A549 (cell line): ENCODE measurements at regions not wholly inside any gene's neighbourhood (a gene's known extent, or its start where the extent isn't known, plus 50 kb on each side); places are given as distances from the start of the nearest gene placed in this dataset.

ENCODE experiments used
- ATAC-seq, 2 experiments: fragments of 200-7000 bp in 1 of 2; fragments of >200 bp in 1 of 2; cut with Nextera tagmentation in 1 of 2; cut with Tn5 transposase in 1 of 2; 3 replicates each; pipeline versions ENCODE4 v1.8.0 to v1.9.1; 2018 to 2020; ENCODE audit warnings: mild to moderate bottlenecking in 1 of 2, moderate library complexity in 1 of 2
- CTCF ChIA-PET: fragments of 300-600 bp; sonication (Branson Sonifier 250); formaldehyde crosslinking; extraction: SDS; loops from one replicate; lab custom pipeline; 2021; ENCODE audit warnings: antibody characterized with exemption, inconsistent platforms; lab: Yijun Ruan, JAX
- POLR2A ChIA-PET: fragments of 350-600 bp; formaldehyde crosslinking; extraction: SDS; loops from one replicate; lab custom pipeline; 2021; ENCODE audit warnings: antibody characterized with exemption, inconsistent platforms; lab: Yijun Ruan, JAX
- DNase-seq, 2 experiments: peaks; one replicate each; pipeline versions ENCODE4 v3.0.0 to v3.0.0-alpha.2; 2011 to 2016; ENCODE audit warnings: low read depth in 1 of 2, low spot score in 1 of 2
- FAIRE-seq: peaks from 2 replicates; lab custom pipeline; 2011; peaks lifted over from hg19 to GRCh38; lab: Jason Lieb, UNC
- H3K27ac ChIP-seq, 2 experiments: fragments of >200 bp; sonication (Bioruptor Twin); formaldehyde crosslinking; 3 replicates each; pipeline ENCODE4 v1.5.1; 2016 to 2017
- H3K4me1 ChIP-seq: fragments of >200 bp; sonication (Bioruptor Twin); formaldehyde crosslinking; 3 replicates; pipeline ENCODE4 v1.6.1; 2016
- H3K4me2 ChIP-seq: fragments of >200 bp; sonication (Bioruptor Twin); formaldehyde crosslinking; 3 replicates; pipeline ENCODE4 v1.6.1; 2016
- H3K4me3 ChIP-seq: fragments of >200 bp; sonication (Bioruptor Twin); formaldehyde crosslinking; 3 replicates; pipeline ENCODE4 v1.5.1; 2016
- H3K9me3 ChIP-seq: fragments of >200 bp; sonication (Bioruptor Twin); formaldehyde crosslinking; 3 replicates; pipeline ENCODE4 v1.6.1; 2016
- BCL3 ChIP-seq: fragments of >200 bp; sonication (Bioruptor Twin); formaldehyde crosslinking; IDR thresholded peaks from 3 replicates; pipeline ENCODE4 v1.6.1; 2016
- BHLHE40 ChIP-seq: IDR thresholded peaks from 2 replicates; pipeline ENCODE4 v1.6.1; 2012; ENCODE audit warnings: low read depth, low read length, inconsistent platforms
- CBX8 ChIP-seq: fragments of 200-600 bp; sonication (generic); IDR thresholded peaks from 2 replicates; pipeline ENCODE4 v1.6.1; 2016
- EHF ChIP-seq: fragments of 250-450 bp; sonication (Bioruptor Pico); IDR thresholded peaks from 2 replicates; pipeline ENCODE4 v1.5.0; 2020; ENCODE audit warnings: mild to moderate bottlenecking
- EHMT2 ChIP-seq: fragments of 200-600 bp; sonication (generic); IDR thresholded peaks from 2 replicates; pipeline ENCODE4 v1.6.1; 2016; ENCODE audit warnings: antibody characterized with exemption, low read depth, mild to moderate bottlenecking, moderate library complexity
- ELK1 ChIP-seq: fragments of 150-350 bp; IDR thresholded peaks from 2 replicates; pipeline ENCODE4 v1.6.1; 2014; ENCODE audit warnings: low read depth, mild to moderate bottlenecking, low read length
- FOSL2 ChIP-seq, 2 experiments: fragments of 450-650 bp in 1 of 2; fragments of >200 bp in 1 of 2; sonication (Bioruptor Twin) in 1 of 2; formaldehyde crosslinking; IDR thresholded peaks; 2 replicates each; pipeline versions ENCODE4 v1.5.0 to v1.6.1; 2016 to 2020; ENCODE audit warnings: mild to moderate bottlenecking in 1 of 2, moderate library complexity in 1 of 2
- GATA3 ChIP-seq: IDR thresholded peaks from 2 replicates; pipeline ENCODE4 v1.6.1; 2012; ENCODE audit warnings: borderline replicate concordance
- HOXA7 ChIP-seq: fragments of 250-450 bp; sonication (Bioruptor Pico); IDR thresholded peaks from 2 replicates; pipeline ENCODE4 v1.5.0; 2020; ENCODE audit warnings: mild to moderate bottlenecking, moderate library complexity
- HOXB13 ChIP-seq: fragments of 250-450 bp; sonication (Bioruptor Pico); IDR thresholded peaks from 2 replicates; pipeline ENCODE4 v1.5.0; 2020; ENCODE audit warnings: low read depth, mild to moderate bottlenecking, moderate library complexity
- JUN ChIP-seq, 2 experiments: fragments of >200 bp; sonication (Bioruptor Twin); formaldehyde crosslinking; IDR thresholded peaks; 2 replicates in 1 of 2; 3 replicates in 1 of 2; pipeline ENCODE4 v1.6.1; 2016 to 2017
- KDM5A ChIP-seq: fragments of 200-600 bp; sonication (generic); IDR thresholded peaks from 2 replicates; pipeline ENCODE4 v1.6.1; 2016; ENCODE audit warnings: antibody characterized with exemption, mild to moderate bottlenecking
- MAZ ChIP-seq: fragments of 150-350 bp; IDR thresholded peaks from 2 replicates; pipeline ENCODE4 v1.6.1; 2014; ENCODE audit warnings: antibody characterized with exemption, low read depth, low read length, borderline replicate concordance
- MYC ChIP-seq: IDR thresholded peaks from 2 replicates; pipeline ENCODE4 v1.6.1; 2012; ENCODE audit warnings: mild to moderate bottlenecking, inconsistent platforms, low read length, improper control_type of control experiment, borderline replicate concordance
- NFE2L2 ChIP-seq: fragments of 150-350 bp; conservative IDR thresholded peaks from 2 replicates; pipeline ENCODE4 v1.6.1; 2014; ENCODE audit warnings: low read length
- NR3C1 ChIP-seq: fragments of >200 bp; sonication (Bioruptor Twin); formaldehyde crosslinking; IDR thresholded peaks from 3 replicates; pipeline ENCODE4 v1.6.1; 2017
- REST ChIP-seq: fragments of 200-600 bp; sonication (generic); IDR thresholded peaks from 2 replicates; pipeline ENCODE4 v1.6.1; 2016; ENCODE audit warnings: antibody characterized with exemption, mild to moderate bottlenecking, moderate library complexity
- RFX5 ChIP-seq: fragments of 450-650 bp; IDR thresholded peaks from 2 replicates; pipeline ENCODE4 v1.7.1; 2014; ENCODE audit warnings: antibody characterized with exemption, mild to moderate bottlenecking, moderate library complexity
- SREBF2 ChIP-seq: fragments of 450-650 bp; IDR thresholded peaks from 2 replicates; pipeline ENCODE4 v1.6.1; 2014; ENCODE audit warnings: mild to moderate bottlenecking, moderate library complexity
- TFCP2L1 ChIP-seq: fragments of 250-450 bp; sonication (Bioruptor Pico); IDR thresholded peaks from 2 replicates; pipeline ENCODE4 v1.5.0; 2021; ENCODE audit warnings: mild to moderate bottlenecking
- USF2 ChIP-seq: fragments of 450-650 bp; IDR thresholded peaks from 2 replicates; pipeline ENCODE4 v1.6.1; 2014; ENCODE audit warnings: antibody characterized with exemption
- ZC3H11A ChIP-seq: fragments of 450-650 bp; IDR thresholded peaks from 2 replicates; pipeline ENCODE4 v1.6.1; 2014; ENCODE audit warnings: antibody characterized with exemption, mild to moderate bottlenecking
- ZFP36 ChIP-seq: fragments of 450-650 bp; IDR thresholded peaks from 2 replicates; pipeline ENCODE4 v1.6.1; 2014; ENCODE audit warnings: borderline replicate concordance; ENCODE audit not compliant: partially characterized antibody
- ZNF302 ChIP-seq: fragments of 250-450 bp; sonication (Bioruptor Pico); IDR thresholded peaks from 2 replicates; pipeline ENCODE4 v1.9.0; 2021; ENCODE audit warnings: inconsistent platforms, mild to moderate bottlenecking, moderate library complexity
- WGBS: methylation state at CpG from one replicate; pipeline ENCODE4 v1.1.6; 2017; ENCODE audit errors: missing lambda C conversion rate; 5-methylcytosine and 5-hydroxymethylcytosine counted together
- TF ChIP-seq, protein P1 (sequence below): IDR thresholded peaks from 2 replicates; pipeline ENCODE4 v1.6.1; 2012
- TF ChIP-seq, protein P2 (sequence below): IDR thresholded peaks from 2 replicates; pipeline ENCODE4 v1.6.1; 2012

- Histone ChIP-seq H3K9me3 (no peaks in the 10 kb centered on the region), H3K4me3 (no peak overlapping the region), H3K4me1 (no peaks in the 10 kb centered on the region), H3K27ac (no peak overlapping the region), H3K4me2 (no peak overlapping the region)
- WGBS: 89% methylated on average over 3 of the region's 5 CpGs
- TF ChIP-seq RFX5 (no peak), ZFP36 (no peak), MYC (no peak), NFE2L2 (no peak), SREBF2 (no peak), NR3C1 (no peak)
- TF ChIP-seq, protein P1, sequence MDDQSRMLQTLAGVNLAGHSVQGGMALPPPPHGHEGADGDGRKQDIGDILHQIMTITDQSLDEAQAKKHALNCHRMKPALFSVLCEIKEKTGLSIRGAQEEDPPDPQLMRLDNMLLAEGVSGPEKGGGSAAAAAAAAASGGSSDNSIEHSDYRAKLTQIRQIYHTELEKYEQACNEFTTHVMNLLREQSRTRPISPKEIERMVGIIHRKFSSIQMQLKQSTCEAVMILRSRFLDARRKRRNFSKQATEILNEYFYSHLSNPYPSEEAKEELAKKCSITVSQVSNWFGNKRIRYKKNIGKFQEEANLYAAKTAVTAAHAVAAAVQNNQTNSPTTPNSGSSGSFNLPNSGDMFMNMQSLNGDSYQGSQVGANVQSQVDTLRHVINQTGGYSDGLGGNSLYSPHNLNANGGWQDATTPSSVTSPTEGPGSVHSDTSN: no peak
- TF ChIP-seq, protein P2, sequence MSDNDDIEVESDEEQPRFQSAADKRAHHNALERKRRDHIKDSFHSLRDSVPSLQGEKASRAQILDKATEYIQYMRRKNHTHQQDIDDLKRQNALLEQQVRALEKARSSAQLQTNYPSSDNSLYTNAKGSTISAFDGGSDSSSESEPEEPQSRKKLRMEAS: no peak
- FAIRE-seq: no peak
- no peak for ATAC-seq
- DNase-seq: no peak
- ChIA-PET CTCF (no interaction called here), POLR2A (no interaction called here)
These were observed 84.4 kb upstream of the STARD4 start for GRCh38 chr5:111596705-111597104.

DNA sequence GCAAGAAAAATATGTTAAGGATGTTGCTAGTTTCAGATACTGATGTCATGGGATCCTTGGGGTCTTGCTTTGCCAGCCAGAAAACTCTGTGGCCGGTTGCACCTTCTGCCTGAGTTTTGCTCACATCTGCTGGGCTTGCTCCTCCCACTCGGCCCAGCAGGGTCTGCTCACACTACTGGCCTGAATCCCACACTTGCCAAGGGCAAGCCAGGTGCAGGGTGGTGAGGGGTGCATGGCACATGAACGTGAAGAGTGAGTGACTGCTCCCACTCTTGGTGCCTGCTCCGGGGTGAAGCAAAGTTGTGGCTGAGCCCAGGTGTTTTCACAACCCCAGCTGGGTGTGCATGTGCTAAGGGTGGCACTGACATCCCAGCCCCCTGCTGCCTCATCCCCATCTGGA lies 83.1 kb upstream of the STARD4 start:
- POLR2A ChIA-PET: no interaction called here
- WGBS: 26% methylated on average over 3 of the region's 4 CpGs
- Histone ChIP-seq H3K4me1 (no peaks in the 10 kb centered on the region), H3K27ac (no peak overlapping the region), H3K4me2 (no peak overlapping the region), H3K9me3 (no peaks in the 10 kb centered on the region), H3K4me3 (no peak overlapping the region)
- TF ChIP-seq HOXB13 (CRISPR knock-in tag): no peak
- no peak for TF ChIP-seq USF2
- no peak for TF ChIP-seq EHF (CRISPR knock-in tag)
- TF ChIP-seq KDM5A: no peak
- TF ChIP-seq CBX8: no peak
- no peak for TF ChIP-seq HOXA7 (CRISPR knock-in tag)
- TF ChIP-seq TFCP2L1 (CRISPR knock-in tag): no peak
- no peak for TF ChIP-seq ZC3H11A
- no peak for TF ChIP-seq GATA3
- TF ChIP-seq FOSL2 (IDR thresholded peaks at IDR 0.05): no peak
- no peak for TF ChIP-seq FOSL2 (CRISPR knock-in tag; IDR thresholded peaks at IDR 0.05)
- TF ChIP-seq EHMT2: no peak
- TF ChIP-seq JUN (IDR thresholded peaks at IDR 0.05): no peak
- no peak for TF ChIP-seq BCL3
- TF ChIP-seq MAZ: no peak
- TF ChIP-seq BHLHE40: no peak
- no peak for TF ChIP-seq NR3C1
- no peak for TF ChIP-seq ELK1
- TF ChIP-seq REST: no peak
- TF ChIP-seq ZNF302 (CRISPR knock-in tag): no peak
- CTCF ChIA-PET: no interaction called here
- no peak for DNase-seq
- no peak for FAIRE-seq
- no peak for ATAC-seq
